Panc1 (cell line): ENCODE measurements at regions not wholly inside any gene's neighbourhood (a gene's known extent, or its start where the extent isn't known, plus 50 kb on each side); places are given as distances from the start of the nearest gene placed in this dataset.

ENCODE experiments used
- ATAC-seq: fragments of 200-7000 bp; cut with Tn5 transposase; 2 replicates; pipeline ENCODE4 v1.9.1; 2020; ENCODE audit warnings: mild to moderate bottlenecking, moderate library complexity
- BruUV-seq: library from RNA; stranded (reverse); fragments of 400-500 nt; replicated peaks from 2 replicates; lab custom pipeline; 2021; lab: Mats Ljungman, UMichigan
- CTCF ChIA-PET: fragments of 300-600 bp; sonication (Branson Sonifier 250); formaldehyde crosslinking; loops from one replicate; lab custom pipeline; 2022; ENCODE audit warnings: antibody characterized with exemption; lab: Charles Lee
- POLR2A ChIA-PET: fragments of 300-600 bp; sonication (Branson Sonifier 250); formaldehyde crosslinking; loops from one replicate; lab custom pipeline; 2022; ENCODE audit warnings: antibody characterized with exemption; lab: Charles Lee
- DNase-seq: peaks from one replicate; pipeline ENCODE4 v3.0.0-alpha.2; 2010; ENCODE audit warnings: low read depth, low spot score
- H3K27ac ChIP-seq: 2 replicates; pipeline ENCODE4 v1.5.1; 2011; ENCODE audit warnings: mild to moderate bottlenecking, low read length, inconsistent platforms
- H3K27me3 ChIP-seq: fragments of 200-500 bp; sonication (Bioruptor generic); 2 replicates; pipeline ENCODE4 v1.6.0; 2014; ENCODE audit warnings: low read length, inconsistent platforms; ENCODE audit not compliant: control insufficient read depth, insufficient read depth
- H3K36me3 ChIP-seq: fragments of 200-500 bp; sonication (Bioruptor generic); 2 replicates; pipeline ENCODE4 v1.5.1; 2014; ENCODE audit warnings: inconsistent platforms, mild to moderate bottlenecking, low read length, moderate library complexity; ENCODE audit not compliant: control insufficient read depth, insufficient read depth
- H3K4me1 ChIP-seq: 2 replicates; pipeline ENCODE4 v1.5.1; 2011; ENCODE audit warnings: inconsistent platforms, mild to moderate bottlenecking, low read length, moderate library complexity; ENCODE audit not compliant: control insufficient read depth, insufficient read depth
- H3K4me3 ChIP-seq, 2 experiments: 2 replicates each; pipeline ENCODE4 v1.5.1; 2011 to 2012; ENCODE audit warnings: low read depth in 2 of 2, low read length in 2 of 2, mild to moderate bottlenecking in 2 of 2, inconsistent platforms in 1 of 2, moderate library complexity in 1 of 2
- H3K9me3 ChIP-seq: fragments of 200-500 bp; sonication (Bioruptor generic); 2 replicates; pipeline ENCODE4 v1.5.1; 2014; ENCODE audit warnings: low read depth, mild to moderate bottlenecking, inconsistent platforms, low read length, moderate library complexity; ENCODE audit not compliant: control insufficient read depth, insufficient read depth
- POLR2AphosphoS5 ChIP-seq: IDR thresholded peaks from 2 replicates; pipeline ENCODE4 v1.6.1; 2012; ENCODE audit warnings: mild to moderate bottlenecking, low read depth, low read length, moderate library complexity
- SIN3A ChIP-seq: IDR thresholded peaks from 2 replicates; pipeline ENCODE4 v1.6.1; 2012; ENCODE audit warnings: low read depth, mild to moderate bottlenecking, low read length, moderate library complexity, borderline replicate concordance; ENCODE audit not compliant: insufficient read depth
- TCF7L2 ChIP-seq: IDR thresholded peaks from 2 replicates; pipeline ENCODE4 v1.6.1; 2011; ENCODE audit warnings: mild to moderate bottlenecking, low read depth, low read length, inconsistent platforms
- in situ Hi-C: cut with HindIII; loops from 2 replicates; pipeline ENCODE4 v1.10.0; 2016; ENCODE audit warnings: low sequenced_read_pairs, low pct_unique_long_range_greater_than_20kb
- intact Hi-C: fragments of 100-400 bp; cut with micrococcal nuclease; formaldehyde crosslinking; loops from one replicate; pipeline ENCODE4 v1.10.0; 2022; ENCODE audit not compliant: unreplicated experiment
- TF ChIP-seq, protein P1 (sequence below), 2 experiments: IDR thresholded peaks; 2 replicates each; pipeline ENCODE4 v1.6.1; 2011 to 2012; ENCODE audit warnings: low read depth in 2 of 2, control low read depth in 1 of 2, low read length in 1 of 2, mild to moderate bottlenecking in 1 of 2, moderate library complexity in 1 of 2; ENCODE audit not compliant: insufficient read depth in 1 of 2
- TF ChIP-seq, protein P2 (sequence below): fragments of 450-650 bp; IDR thresholded peaks from 2 replicates; pipeline ENCODE4 v1.5.1; 2017; ENCODE audit warnings: mild to moderate bottlenecking

- Histone ChIP-seq H3K4me1 (no peaks in the 10 kb centered on the region), H3K27me3 (no peaks in the 10 kb centered on the region), H3K9me3 (no peaks in the 10 kb centered on the region), H3K36me3 (no peaks in the 10 kb centered on the region), H3K4me3 (no peak overlapping the region), H3K27ac (no peak overlapping the region)
- ChIA-PET CTCF (no interaction called here), POLR2A (no interaction called here)
- intact Hi-C loops, result no loop called here
- in situ Hi-C loops, result no loop called here
- no TSS peak for BruUV-seq
- TF ChIP-seq, protein P1, sequence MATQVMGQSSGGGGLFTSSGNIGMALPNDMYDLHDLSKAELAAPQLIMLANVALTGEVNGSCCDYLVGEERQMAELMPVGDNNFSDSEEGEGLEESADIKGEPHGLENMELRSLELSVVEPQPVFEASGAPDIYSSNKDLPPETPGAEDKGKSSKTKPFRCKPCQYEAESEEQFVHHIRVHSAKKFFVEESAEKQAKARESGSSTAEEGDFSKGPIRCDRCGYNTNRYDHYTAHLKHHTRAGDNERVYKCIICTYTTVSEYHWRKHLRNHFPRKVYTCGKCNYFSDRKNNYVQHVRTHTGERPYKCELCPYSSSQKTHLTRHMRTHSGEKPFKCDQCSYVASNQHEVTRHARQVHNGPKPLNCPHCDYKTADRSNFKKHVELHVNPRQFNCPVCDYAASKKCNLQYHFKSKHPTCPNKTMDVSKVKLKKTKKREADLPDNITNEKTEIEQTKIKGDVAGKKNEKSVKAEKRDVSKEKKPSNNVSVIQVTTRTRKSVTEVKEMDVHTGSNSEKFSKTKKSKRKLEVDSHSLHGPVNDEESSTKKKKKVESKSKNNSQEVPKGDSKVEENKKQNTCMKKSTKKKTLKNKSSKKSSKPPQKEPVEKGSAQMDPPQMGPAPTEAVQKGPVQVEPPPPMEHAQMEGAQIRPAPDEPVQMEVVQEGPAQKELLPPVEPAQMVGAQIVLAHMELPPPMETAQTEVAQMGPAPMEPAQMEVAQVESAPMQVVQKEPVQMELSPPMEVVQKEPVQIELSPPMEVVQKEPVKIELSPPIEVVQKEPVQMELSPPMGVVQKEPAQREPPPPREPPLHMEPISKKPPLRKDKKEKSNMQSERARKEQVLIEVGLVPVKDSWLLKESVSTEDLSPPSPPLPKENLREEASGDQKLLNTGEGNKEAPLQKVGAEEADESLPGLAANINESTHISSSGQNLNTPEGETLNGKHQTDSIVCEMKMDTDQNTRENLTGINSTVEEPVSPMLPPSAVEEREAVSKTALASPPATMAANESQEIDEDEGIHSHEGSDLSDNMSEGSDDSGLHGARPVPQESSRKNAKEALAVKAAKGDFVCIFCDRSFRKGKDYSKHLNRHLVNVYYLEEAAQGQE (IDR thresholded peaks at IDR 0.05; ENCODE audit: insufficient read depth in 1 of 2, low read depth in 2 of 2, low read length in 1 of 2), result no peak
- TF ChIP-seq TCF7L2 (no peak), SIN3A (no peak), POLR2AphosphoS5 (no peak)
- TF ChIP-seq, protein P2, sequence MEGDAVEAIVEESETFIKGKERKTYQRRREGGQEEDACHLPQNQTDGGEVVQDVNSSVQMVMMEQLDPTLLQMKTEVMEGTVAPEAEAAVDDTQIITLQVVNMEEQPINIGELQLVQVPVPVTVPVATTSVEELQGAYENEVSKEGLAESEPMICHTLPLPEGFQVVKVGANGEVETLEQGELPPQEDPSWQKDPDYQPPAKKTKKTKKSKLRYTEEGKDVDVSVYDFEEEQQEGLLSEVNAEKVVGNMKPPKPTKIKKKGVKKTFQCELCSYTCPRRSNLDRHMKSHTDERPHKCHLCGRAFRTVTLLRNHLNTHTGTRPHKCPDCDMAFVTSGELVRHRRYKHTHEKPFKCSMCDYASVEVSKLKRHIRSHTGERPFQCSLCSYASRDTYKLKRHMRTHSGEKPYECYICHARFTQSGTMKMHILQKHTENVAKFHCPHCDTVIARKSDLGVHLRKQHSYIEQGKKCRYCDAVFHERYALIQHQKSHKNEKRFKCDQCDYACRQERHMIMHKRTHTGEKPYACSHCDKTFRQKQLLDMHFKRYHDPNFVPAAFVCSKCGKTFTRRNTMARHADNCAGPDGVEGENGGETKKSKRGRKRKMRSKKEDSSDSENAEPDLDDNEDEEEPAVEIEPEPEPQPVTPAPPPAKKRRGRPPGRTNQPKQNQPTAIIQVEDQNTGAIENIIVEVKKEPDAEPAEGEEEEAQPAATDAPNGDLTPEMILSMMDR, result no peak
- DNase-seq (no peak), ATAC-seq (no peak)
Observed at GRCh38 chr1:60388092-60388987, 314.8 kb upstream of the C1orf87 start.

DNA sequence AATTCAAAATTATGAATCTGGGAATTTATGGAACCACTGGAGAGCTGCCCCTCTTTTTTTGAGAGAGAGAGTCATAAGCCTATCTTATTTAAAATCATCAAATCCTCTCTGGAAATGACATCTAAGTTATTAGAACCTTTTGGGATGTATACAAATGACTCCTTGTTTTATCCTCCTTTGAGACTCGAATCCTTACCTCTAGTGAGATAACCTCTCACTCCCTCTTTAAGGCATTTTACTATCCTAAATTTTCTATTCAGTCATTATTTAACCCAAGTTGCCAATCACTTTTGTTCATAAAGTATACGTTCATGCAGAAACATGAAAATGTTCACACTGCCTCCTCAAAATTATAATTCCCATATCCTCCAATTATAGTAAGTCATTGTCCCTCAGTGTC lies 313.6 kb upstream of the C1orf87 start:
- intact Hi-C loops (no loop called here), in situ Hi-C loops (no loop called here)
- CTCF ChIA-PET, result no interaction called here
- Histone ChIP-seq H3K36me3 (no peaks in the 10 kb centered on the region), H3K9me3 (no peaks in the 10 kb centered on the region), H3K4me1 (no peaks in the 10 kb centered on the region), H3K4me3 (no peak overlapping the region), H3K27me3 (no peaks in the 10 kb centered on the region), H3K27ac (no peak overlapping the region)
- no TSS peak for BruUV-seq
- POLR2A ChIA-PET, result no interaction called here
- ATAC-seq (no peak), DNase-seq (no peak)
- TF ChIP-seq, protein P1 (IDR thresholded peaks at IDR 0.05; ENCODE audit: insufficient read depth in 1 of 2, low read depth in 2 of 2, low read length in 1 of 2), result no peak
- TF ChIP-seq, protein P2, result no peak
- TF ChIP-seq TCF7L2 (no peak), SIN3A (no peak), POLR2AphosphoS5 (no peak)
